ENCODE measurements at regions not wholly inside any gene's neighbourhood (a gene's known extent, or its start where the extent isn't known, plus 50 kb on each side); places are given as distances from the start of the nearest gene placed in this dataset.

DNA sequence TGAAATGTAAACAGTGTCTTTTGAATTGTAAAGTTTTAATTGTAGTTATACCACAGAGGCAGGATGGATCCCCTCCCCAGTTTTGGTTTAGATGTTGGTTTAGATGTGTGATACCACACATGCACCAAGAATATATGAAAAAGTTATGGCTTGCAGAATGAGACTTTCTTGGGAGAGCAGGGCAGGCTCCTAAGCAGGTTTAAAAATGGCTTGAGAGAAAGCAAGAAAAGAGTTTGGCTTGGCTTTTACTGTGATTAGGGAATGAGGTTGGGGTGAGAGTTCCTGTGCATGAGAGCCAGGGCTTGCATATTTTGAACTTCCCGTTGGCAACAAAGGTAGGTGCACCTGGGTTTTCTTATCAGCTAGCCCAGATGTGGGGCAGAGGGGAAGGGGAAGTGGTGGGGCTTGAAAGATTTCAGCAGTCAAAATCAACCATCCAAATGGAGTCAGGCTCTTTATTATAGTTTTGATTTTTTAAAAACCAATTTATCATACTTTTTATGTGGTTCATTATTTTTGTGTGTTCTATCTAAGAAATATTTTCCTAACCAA lies 246.9 kb downstream of the MTX2 start:
- WGBS, 2 donors: 52 to 55% methylated on average over 1 of the region's 1 CpG
- H3K4me3 ChIP-seq: no peak overlapping the region
- no peak overlapping the region for H3K27ac ChIP-seq
- ATAC-seq (no peak), DNase-seq (no peak)
- no peaks in the 10 kb centered on the region for H3K9me3 ChIP-seq
- intact Hi-C loops (cut with DNase I): no loop called here
- TF ChIP-seq, protein P1, sequence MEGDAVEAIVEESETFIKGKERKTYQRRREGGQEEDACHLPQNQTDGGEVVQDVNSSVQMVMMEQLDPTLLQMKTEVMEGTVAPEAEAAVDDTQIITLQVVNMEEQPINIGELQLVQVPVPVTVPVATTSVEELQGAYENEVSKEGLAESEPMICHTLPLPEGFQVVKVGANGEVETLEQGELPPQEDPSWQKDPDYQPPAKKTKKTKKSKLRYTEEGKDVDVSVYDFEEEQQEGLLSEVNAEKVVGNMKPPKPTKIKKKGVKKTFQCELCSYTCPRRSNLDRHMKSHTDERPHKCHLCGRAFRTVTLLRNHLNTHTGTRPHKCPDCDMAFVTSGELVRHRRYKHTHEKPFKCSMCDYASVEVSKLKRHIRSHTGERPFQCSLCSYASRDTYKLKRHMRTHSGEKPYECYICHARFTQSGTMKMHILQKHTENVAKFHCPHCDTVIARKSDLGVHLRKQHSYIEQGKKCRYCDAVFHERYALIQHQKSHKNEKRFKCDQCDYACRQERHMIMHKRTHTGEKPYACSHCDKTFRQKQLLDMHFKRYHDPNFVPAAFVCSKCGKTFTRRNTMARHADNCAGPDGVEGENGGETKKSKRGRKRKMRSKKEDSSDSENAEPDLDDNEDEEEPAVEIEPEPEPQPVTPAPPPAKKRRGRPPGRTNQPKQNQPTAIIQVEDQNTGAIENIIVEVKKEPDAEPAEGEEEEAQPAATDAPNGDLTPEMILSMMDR (IDR thresholded peaks at IDR 0.05): no peak
- no peaks in the 10 kb centered on the region for H3K27me3 ChIP-seq
- H3K36me3 ChIP-seq: no peaks in the 10 kb centered on the region
- peaks cover 0 to 27% (median 14%) of the 10 kb centered on the region in 9 donors for H3K4me1 ChIP-seq

DNA sequence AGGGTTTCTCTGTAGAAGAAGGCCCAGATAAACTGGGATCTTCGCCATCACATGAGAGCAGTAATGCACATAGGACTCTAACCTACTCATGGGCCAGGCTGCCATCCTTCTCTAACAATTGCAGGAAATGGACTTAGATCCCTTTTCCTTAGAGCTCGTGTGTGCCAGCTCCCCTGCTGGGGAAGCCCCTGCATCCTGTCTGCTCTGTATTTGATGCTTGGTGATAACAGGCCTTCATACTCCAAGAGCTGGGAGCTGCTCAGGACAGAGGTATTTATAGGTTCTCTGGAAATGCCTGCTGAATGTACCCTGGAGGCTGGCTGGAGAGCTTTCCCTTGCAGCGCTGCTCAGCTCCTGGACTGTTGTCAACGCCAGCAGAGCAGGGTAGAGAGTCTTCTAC lies 249.6 kb downstream of the MTX2 start:
- no peak overlapping the region for H3K4me3 ChIP-seq
- TF ChIP-seq, protein P1 (IDR thresholded peaks at IDR 0.05): no peak
- H3K27me3 ChIP-seq: peaks cover 0 to 4% (median 0%) of the 10 kb centered on the region in 7 donors
- H3K27ac ChIP-seq: peak overlapping the region in 1 of 10 donors; percentile 26
- intact Hi-C loops (cut with DNase I): no loop called here
- 31 to 34% methylated on average over 4 of the region's 4 CpGs for WGBS, 2 donors
- H3K36me3 ChIP-seq: no peaks in the 10 kb centered on the region
- ATAC-seq (peak; percentile 84 to 96 (median 90)), DNase-seq (peak; percentile 21 to 38)
- no peaks in the 10 kb centered on the region for H3K9me3 ChIP-seq
- H3K4me1 ChIP-seq: peaks cover 0 to 42% (median 14%) of the 10 kb centered on the region in 9 donors

DNA sequence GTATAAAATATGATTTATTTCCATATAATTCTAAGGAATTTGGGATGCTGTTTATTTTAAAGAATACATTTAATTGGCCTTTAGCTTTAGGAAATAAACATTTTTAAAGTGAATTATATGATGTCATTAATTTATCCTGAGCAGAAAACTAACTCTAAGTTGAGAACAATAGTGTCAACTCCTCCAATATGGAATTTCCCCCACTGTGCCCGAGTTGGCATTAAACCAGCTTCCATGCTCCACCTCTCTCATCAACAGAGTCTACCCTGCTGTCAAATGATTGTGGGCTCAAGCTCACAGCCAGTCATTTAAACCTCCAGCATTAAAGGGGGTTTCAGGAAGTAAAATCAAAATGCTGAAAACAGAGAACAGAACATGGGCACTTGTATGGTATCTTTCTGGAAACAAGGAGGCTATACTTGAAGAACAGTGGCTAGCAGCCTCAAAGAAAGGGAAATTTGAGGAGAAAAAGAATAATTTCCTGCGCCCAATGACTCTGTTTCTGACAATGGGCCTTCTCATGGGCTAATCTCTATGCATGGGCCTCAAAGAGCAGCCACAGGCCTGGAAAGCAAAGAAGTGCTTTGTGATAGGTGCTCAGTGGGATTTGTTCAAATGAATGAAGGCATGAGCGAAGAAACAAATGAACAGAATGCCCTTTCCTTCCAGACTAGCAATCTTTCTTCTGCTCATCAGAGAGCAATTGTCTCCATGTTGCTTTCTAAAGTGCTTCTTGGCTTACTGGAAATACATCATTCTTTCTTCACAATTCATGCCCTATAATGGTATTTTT lies 252.8 kb downstream of the MTX2 start:
- Histone ChIP-seq H3K9me3 (no peaks in the 10 kb centered on the region), H3K4me1 (peaks cover 3 to 66% (median 31%) of the 10 kb centered on the region in 9 donors), H3K4me3 (no peak overlapping the region), H3K27ac (no peak overlapping the region), H3K27me3 (peaks cover 0 to 7% (median 0%) of the 10 kb centered on the region in 7 donors), H3K36me3 (no peaks in the 10 kb centered on the region)
- WGBS, 2 donors: 62 to 75% methylated on average over 3 of the region's 3 CpGs
- TF ChIP-seq, protein P1 (IDR thresholded peaks at IDR 0.05): no peak
- intact Hi-C loops (cut with DNase I): no loop called here
- DNase-seq: no peak
- ATAC-seq: no peak

DNA sequence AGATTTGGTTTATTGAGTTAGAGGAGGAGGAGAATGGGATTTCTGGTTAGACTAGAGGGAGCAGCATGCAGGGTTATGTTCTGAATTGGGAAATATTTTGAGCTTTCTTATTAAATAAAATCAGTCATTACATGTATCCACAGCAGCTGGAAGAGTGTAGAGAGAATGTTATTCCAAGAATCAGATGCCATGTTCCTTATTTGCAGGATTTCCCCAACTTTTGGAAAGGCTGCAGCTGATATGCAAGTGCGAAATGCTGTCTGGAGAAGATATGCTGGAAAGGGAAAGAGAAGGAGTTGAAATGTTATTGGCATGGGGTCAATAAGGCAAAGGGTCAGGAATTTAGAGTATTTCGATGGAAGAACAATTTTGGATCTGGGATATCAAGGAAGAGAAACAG lies 255.8 kb downstream of the MTX2 start:
- no peak overlapping the region for H3K27ac ChIP-seq
- ATAC-seq: peak in 4 of 8 donors; percentile 19 to 46 (median 32)
- TF ChIP-seq, protein P1 (IDR thresholded peaks at IDR 0.05): no peak
- no peaks in the 10 kb centered on the region for H3K9me3 ChIP-seq
- no peak for DNase-seq
- H3K27me3 ChIP-seq: peaks cover 0 to 25% (median 0%) of the 10 kb centered on the region in 7 donors
- H3K4me1 ChIP-seq: peaks cover 0 to 61% (median 21%) of the 10 kb centered on the region in 9 donors
- no peaks in the 10 kb centered on the region for H3K36me3 ChIP-seq
- intact Hi-C loops (cut with DNase I): loop anchor here in 1 of 10 donors (5.0 kb wide), 1 partner anchor 33 kb away; no protein-coding TSS in a partner anchor
- WGBS, 2 donors: 24 to 28% methylated on average over 2 of the region's 2 CpGs
- H3K4me3 ChIP-seq: no peak overlapping the region

Data from heart right ventricle (tissue), 16 donors.